ENCODE measurements at regions not wholly inside any gene's neighbourhood (a gene's known extent, or its start where the extent isn't known, plus 50 kb on each side); places are given as distances from the start of the nearest gene placed in this dataset.

DNA sequence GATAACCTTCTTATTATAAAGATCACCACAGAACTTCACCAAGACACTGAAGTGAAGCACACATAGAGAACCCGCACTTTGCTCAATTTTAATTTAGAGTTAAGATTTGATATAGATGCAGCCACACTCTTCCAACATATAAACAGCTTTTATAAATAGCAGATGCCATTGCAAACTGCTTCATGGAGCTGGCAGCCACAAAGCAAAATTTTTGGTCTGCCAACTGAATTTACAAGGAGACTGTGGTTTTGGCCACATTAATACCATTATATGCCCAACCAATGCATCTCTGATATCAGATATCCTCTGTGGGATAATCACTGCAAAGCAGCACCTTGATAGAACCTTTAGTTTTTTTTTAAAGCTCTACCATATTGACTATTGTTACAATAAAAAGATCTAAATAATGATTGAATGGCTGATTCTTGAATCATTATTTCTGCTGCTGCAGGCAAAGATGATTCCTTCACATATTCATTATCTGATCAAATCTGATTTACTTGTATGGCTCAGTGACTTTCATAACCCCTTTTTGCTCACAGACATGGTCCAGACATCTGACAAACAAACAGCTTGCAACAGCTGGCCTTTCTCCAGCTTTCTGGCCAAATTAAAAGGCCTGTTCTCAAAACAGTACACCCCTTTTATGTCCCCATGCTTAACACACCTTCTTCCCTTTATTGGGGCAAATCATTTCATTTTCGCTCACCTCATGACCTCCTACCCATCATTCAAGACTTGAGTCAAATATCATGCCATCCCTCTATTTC, 88.4 kb downstream of the METTL4 start:
- DNase-seq (ENCODE audit: low read depth in 3 of 3): no peak

- no peak for DNase-seq (ENCODE audit: low read depth in 3 of 3)
Measured at GRCh38 chr18:2485983-2486382, 85.3 kb downstream of the METTL4 start.

- DNase-seq (ENCODE audit: low read depth in 3 of 3): no peak
Measured at GRCh38 chr18:2486426-2486825, 84.9 kb downstream of the METTL4 start.

Data from stimulated activated CD4-positive, alpha-beta T cell treated with anti-CD3 and anti-CD28 coated beads, TNF-alpha, amount 100 ng/mL, for 4 hours (primary cell).